SK-N-SH (cell line): ENCODE measurements at regions not wholly inside any gene's neighbourhood (a gene's known extent, or its start where the extent isn't known, plus 50 kb on each side); places are given as distances from the start of the nearest gene placed in this dataset.

Experiments used
- CTCF ChIA-PET: fragments of 300-600, 350-600 bp; formaldehyde crosslinking; extraction: SDS; loops from one replicate; lab custom pipeline; 2021; lab: Yijun Ruan, JAX
- POLR2A ChIA-PET: fragments of 350-600 bp; sonication (Branson Sonifier 250); formaldehyde crosslinking; extraction: SDS; loops from one replicate; lab custom pipeline; 2020; ENCODE audit warnings: antibody characterized with exemption, inconsistent platforms; lab: Yijun Ruan, JAX
- DNase-seq: peaks from one replicate; pipeline ENCODE4 v3.0.0; 2012
- H2AFZ ChIP-seq: fragments of 200-600 bp; sonication (generic); 2 replicates; pipeline ENCODE4 v1.8.1; 2016; ENCODE audit warnings: antibody characterized with exemption, mild to moderate bottlenecking, low read depth
- H3F3A ChIP-seq: fragments of 200-600 bp; sonication (generic); replicated peaks from 2 replicates; pipeline ENCODE3; 2016; ENCODE audit warnings: antibody characterized with exemption, mild to moderate bottlenecking; ENCODE audit not compliant: insufficient read depth
- H3K27ac ChIP-seq, 2 experiments: fragments of 200-500 bp in 1 of 2; fragments of 200-600 bp in 1 of 2; sonication (Bioruptor generic) in 1 of 2; sonication (generic), shearing (Covaris generic) in 1 of 2; 2 replicates each; pipeline versions ENCODE4 v1.5.1 to v1.6.1; 2014 to 2016; ENCODE audit warnings: low read depth in 2 of 2, inconsistent platforms in 1 of 2, low read length in 1 of 2, mild to moderate bottlenecking in 1 of 2, mixed read lengths in 1 of 2
- H3K27me3 ChIP-seq: fragments of 200-600 bp; sonication (generic), shearing (Covaris generic); 2 replicates; pipeline ENCODE4 v1.6.1; 2016; ENCODE audit warnings: mixed run types; ENCODE audit not compliant: insufficient read depth
- H3K36me3 ChIP-seq, 2 experiments: fragments of 200-500 bp in 1 of 2; fragments of 200-600 bp in 1 of 2; sonication (Bioruptor generic) in 1 of 2; sonication (generic) in 1 of 2; replicated peaks in 1 of 2; 2 replicates each; pipeline versions ENCODE3 to v1.5.1; 2014 to 2016; ENCODE audit warnings: low read length in 1 of 2, mild to moderate bottlenecking in 1 of 2; ENCODE audit not compliant: insufficient read depth in 2 of 2, control insufficient read depth in 1 of 2
- H3K4me1 ChIP-seq, 2 experiments: fragments of 200-500 bp in 1 of 2; fragments of 200-600 bp in 1 of 2; sonication (Bioruptor generic) in 1 of 2; sonication (generic), shearing (Covaris generic) in 1 of 2; 2 replicates each; pipeline versions ENCODE4 v1.5.1 to v1.6.1; 2014 to 2016; ENCODE audit warnings: low read depth in 1 of 2, low read length in 1 of 2, mixed run types in 1 of 2; ENCODE audit not compliant: insufficient read depth in 2 of 2, control insufficient read depth in 1 of 2
- H3K4me2 ChIP-seq: fragments of 200-600 bp; sonication (generic), shearing (Covaris generic); 2 replicates; pipeline ENCODE4 v1.6.1; 2017; ENCODE audit warnings: mixed run types
- H3K4me3 ChIP-seq, 2 experiments: fragments of 200-500 bp in 1 of 2; fragments of 200-600 bp in 1 of 2; sonication (Bioruptor generic) in 1 of 2; sonication (generic), shearing (Covaris generic) in 1 of 2; 2 replicates each; pipeline versions ENCODE4 v1.5.1 to v1.8.1; 2014 to 2016; ENCODE audit warnings: low read depth in 2 of 2, inconsistent platforms in 1 of 2, low read length in 1 of 2, mild to moderate bottlenecking in 1 of 2, mixed read lengths in 1 of 2, moderate library complexity in 1 of 2
- H3K79me2 ChIP-seq: fragments of 200-600 bp; sonication (generic); 2 replicates; pipeline ENCODE4 v1.8.1; 2017; ENCODE audit warnings: mild to moderate bottlenecking; ENCODE audit not compliant: insufficient read depth
- H3K9ac ChIP-seq: fragments of 200-600 bp; sonication (generic); 2 replicates; pipeline ENCODE4 v1.6.1; 2017; ENCODE audit warnings: mixed run types
- H3K9me2 ChIP-seq: fragments of 200-600 bp; sonication (generic); 2 replicates; pipeline ENCODE4 v1.6.1; 2017; ENCODE audit warnings: mixed run types
- H3K9me3 ChIP-seq: fragments of 200-600 bp; sonication (generic); 2 replicates; pipeline ENCODE4 v1.6.1; 2017; ENCODE audit warnings: mixed run types, mild to moderate bottlenecking, moderate library complexity
- H4K20me1 ChIP-seq: fragments of 200-600 bp; sonication (generic); 2 replicates; pipeline ENCODE4 v1.6.1; 2017; ENCODE audit warnings: mild to moderate bottlenecking, mixed run types; ENCODE audit not compliant: insufficient read depth
- FOSL2 ChIP-seq: IDR thresholded peaks from 2 replicates; pipeline ENCODE4 v1.4.0; 2012; ENCODE audit warnings: low read depth, mild to moderate bottlenecking, moderate library complexity, borderline replicate concordance
- GABPA ChIP-seq: IDR thresholded peaks from 2 replicates; pipeline ENCODE4 v1.4.0; 2012; ENCODE audit warnings: low read depth, mild to moderate bottlenecking
- GATA2 ChIP-seq: sonication (generic); formaldehyde crosslinking; IDR thresholded peaks from 2 replicates; pipeline ENCODE4 v1.5.0; 2020; ENCODE audit warnings: mild to moderate bottlenecking, missing genetic modification reagents
- IRF3 ChIP-seq: fragments of 150-350 bp; IDR thresholded peaks from 2 replicates; pipeline ENCODE4 v1.6.1; 2016; ENCODE audit warnings: mild to moderate bottlenecking, low read depth, low read length
- JUND ChIP-seq: IDR thresholded peaks from 2 replicates; pipeline ENCODE4 v1.4.0; 2012
- MXI1 ChIP-seq: IDR thresholded peaks from 2 replicates; pipeline ENCODE4 v1.6.1; 2012; ENCODE audit warnings: mild to moderate bottlenecking, low read depth, low read length, improper control_type of control experiment
- NFIC ChIP-seq: IDR thresholded peaks from 2 replicates; pipeline ENCODE4 v1.4.0; 2012; ENCODE audit warnings: borderline replicate concordance
- NRF1 ChIP-seq: IDR thresholded peaks from 2 replicates; pipeline ENCODE4 v1.6.1; 2012; ENCODE audit warnings: low read depth, mild to moderate bottlenecking, low read length
- POLR2AphosphoS5 ChIP-seq: IDR thresholded peaks from 2 replicates; pipeline ENCODE4 v1.6.1; 2012; ENCODE audit warnings: low read depth, low read length
- RAD21 ChIP-seq: IDR thresholded peaks from 2 replicates; pipeline ENCODE4 v1.6.1; 2012; ENCODE audit warnings: mild to moderate bottlenecking, low read length
- RFX5 ChIP-seq: IDR thresholded peaks from 2 replicates; pipeline ENCODE4 v1.6.1; 2012; ENCODE audit warnings: mild to moderate bottlenecking, improper control_type of control experiment, low read length
- SIN3A ChIP-seq: IDR thresholded peaks from 2 replicates; pipeline ENCODE4 v1.6.1; 2012; ENCODE audit warnings: low read depth, mild to moderate bottlenecking, low read length, moderate library complexity, borderline replicate concordance
- SMC3 ChIP-seq: IDR thresholded peaks from 2 replicates; pipeline ENCODE4 v1.6.1; 2012; ENCODE audit warnings: low read depth, low read length, improper control_type of control experiment
- TAF1 ChIP-seq: IDR thresholded peaks from 2 replicates; pipeline ENCODE4 v1.6.1; 2012; ENCODE audit warnings: low read depth, mild to moderate bottlenecking, low read length, moderate library complexity, borderline replicate concordance
- TEAD4 ChIP-seq: IDR thresholded peaks from 2 replicates; pipeline ENCODE4 v1.4.0; 2012; ENCODE audit warnings: mild to moderate bottlenecking, borderline replicate concordance; ENCODE audit not compliant: insufficient read depth
- WGBS: methylation state at CpG from one replicate; pipeline ENCODE4 v1.1.6; 2017; ENCODE audit warnings: low lambda C conversion rate; 5-methylcytosine and 5-hydroxymethylcytosine counted together
- TF ChIP-seq, protein P1 (sequence below): IDR thresholded peaks from 2 replicates; pipeline ENCODE4 v1.4.0; 2012; ENCODE audit warnings: low read depth, borderline replicate concordance
- TF ChIP-seq, protein P2 (sequence below): IDR thresholded peaks from 2 replicates; pipeline ENCODE4; 2012
- TF ChIP-seq, protein P3 (sequence below): IDR thresholded peaks from 2 replicates; pipeline ENCODE4 v1.6.1; 2012; ENCODE audit warnings: mild to moderate bottlenecking, low read depth, low read length, moderate library complexity

GRCh38 chr2:219709331-219709761, 81.9 kb downstream of the SLC4A3 start:
- WGBS, result 11% methylated on average over 2 of the region's 2 CpGs
- Histone ChIP-seq H3K27me3 (peaks cover 19% of the 10 kb centered on the region), H3K36me3 (no peaks in the 10 kb centered on the region), H2AFZ (no peak overlapping the region), H3K9me3 (no peaks in the 10 kb centered on the region), H4K20me1 (no peaks in the 10 kb centered on the region), H3K4me1 (no peaks in the 10 kb centered on the region), H3K79me2 (no peaks in the 10 kb centered on the region), H3K27ac (no peak overlapping the region), H3K9me2 (no peaks in the 10 kb centered on the region), H3K4me2 (no peak overlapping the region), H3K4me3 (no peak overlapping the region), H3K9ac (no peak overlapping the region), H3F3A (no peaks in the 10 kb centered on the region)
- DNase-seq, result no peak
- ChIA-PET POLR2A (no interaction called here), CTCF (no interaction called here)
- TF ChIP-seq GATA2 (CRISPR knock-in tag) (no peak), NRF1 (no peak), RFX5 (no peak), POLR2AphosphoS5 (no peak), TEAD4 (no peak), MXI1 (no peak), TAF1 (no peak), JUND (no peak), RAD21 (no peak), GABPA (no peak), NFIC (no peak), FOSL2 (no peak), SMC3 (no peak), IRF3 (no peak), SIN3A (no peak)
- TF ChIP-seq, protein P1, sequence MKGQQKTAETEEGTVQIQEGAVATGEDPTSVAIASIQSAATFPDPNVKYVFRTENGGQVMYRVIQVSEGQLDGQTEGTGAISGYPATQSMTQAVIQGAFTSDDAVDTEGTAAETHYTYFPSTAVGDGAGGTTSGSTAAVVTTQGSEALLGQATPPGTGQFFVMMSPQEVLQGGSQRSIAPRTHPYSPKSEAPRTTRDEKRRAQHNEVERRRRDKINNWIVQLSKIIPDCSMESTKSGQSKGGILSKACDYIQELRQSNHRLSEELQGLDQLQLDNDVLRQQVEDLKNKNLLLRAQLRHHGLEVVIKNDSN, result no peak
- TF ChIP-seq, protein P2, sequence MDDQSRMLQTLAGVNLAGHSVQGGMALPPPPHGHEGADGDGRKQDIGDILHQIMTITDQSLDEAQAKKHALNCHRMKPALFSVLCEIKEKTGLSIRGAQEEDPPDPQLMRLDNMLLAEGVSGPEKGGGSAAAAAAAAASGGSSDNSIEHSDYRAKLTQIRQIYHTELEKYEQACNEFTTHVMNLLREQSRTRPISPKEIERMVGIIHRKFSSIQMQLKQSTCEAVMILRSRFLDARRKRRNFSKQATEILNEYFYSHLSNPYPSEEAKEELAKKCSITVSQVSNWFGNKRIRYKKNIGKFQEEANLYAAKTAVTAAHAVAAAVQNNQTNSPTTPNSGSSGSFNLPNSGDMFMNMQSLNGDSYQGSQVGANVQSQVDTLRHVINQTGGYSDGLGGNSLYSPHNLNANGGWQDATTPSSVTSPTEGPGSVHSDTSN, result no peak
- TF ChIP-seq, protein P3, sequence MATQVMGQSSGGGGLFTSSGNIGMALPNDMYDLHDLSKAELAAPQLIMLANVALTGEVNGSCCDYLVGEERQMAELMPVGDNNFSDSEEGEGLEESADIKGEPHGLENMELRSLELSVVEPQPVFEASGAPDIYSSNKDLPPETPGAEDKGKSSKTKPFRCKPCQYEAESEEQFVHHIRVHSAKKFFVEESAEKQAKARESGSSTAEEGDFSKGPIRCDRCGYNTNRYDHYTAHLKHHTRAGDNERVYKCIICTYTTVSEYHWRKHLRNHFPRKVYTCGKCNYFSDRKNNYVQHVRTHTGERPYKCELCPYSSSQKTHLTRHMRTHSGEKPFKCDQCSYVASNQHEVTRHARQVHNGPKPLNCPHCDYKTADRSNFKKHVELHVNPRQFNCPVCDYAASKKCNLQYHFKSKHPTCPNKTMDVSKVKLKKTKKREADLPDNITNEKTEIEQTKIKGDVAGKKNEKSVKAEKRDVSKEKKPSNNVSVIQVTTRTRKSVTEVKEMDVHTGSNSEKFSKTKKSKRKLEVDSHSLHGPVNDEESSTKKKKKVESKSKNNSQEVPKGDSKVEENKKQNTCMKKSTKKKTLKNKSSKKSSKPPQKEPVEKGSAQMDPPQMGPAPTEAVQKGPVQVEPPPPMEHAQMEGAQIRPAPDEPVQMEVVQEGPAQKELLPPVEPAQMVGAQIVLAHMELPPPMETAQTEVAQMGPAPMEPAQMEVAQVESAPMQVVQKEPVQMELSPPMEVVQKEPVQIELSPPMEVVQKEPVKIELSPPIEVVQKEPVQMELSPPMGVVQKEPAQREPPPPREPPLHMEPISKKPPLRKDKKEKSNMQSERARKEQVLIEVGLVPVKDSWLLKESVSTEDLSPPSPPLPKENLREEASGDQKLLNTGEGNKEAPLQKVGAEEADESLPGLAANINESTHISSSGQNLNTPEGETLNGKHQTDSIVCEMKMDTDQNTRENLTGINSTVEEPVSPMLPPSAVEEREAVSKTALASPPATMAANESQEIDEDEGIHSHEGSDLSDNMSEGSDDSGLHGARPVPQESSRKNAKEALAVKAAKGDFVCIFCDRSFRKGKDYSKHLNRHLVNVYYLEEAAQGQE, result no peak
